PC-3 (cell line): ENCODE measurements at regions not wholly inside any gene's neighbourhood (a gene's known extent, or its start where the extent isn't known, plus 50 kb on each side); places are given as distances from the start of the nearest gene placed in this dataset.

Experiments
- ATAC-seq: fragments of 200-7000 bp; cut with Tn5 transposase; 2 replicates; pipeline ENCODE4 v1.9.1; 2020; ENCODE audit warnings: mild to moderate bottlenecking, moderate library complexity
- BruUV-seq: library from RNA; stranded (reverse); fragments of 400-500 nt; replicated peaks from 2 replicates; lab custom pipeline; 2021; lab: Mats Ljungman, UMichigan
- CTCF ChIA-PET: fragments of 300-600 bp; sonication (Branson Sonifier 250); formaldehyde crosslinking; loops from one replicate; lab custom pipeline; 2022; ENCODE audit warnings: antibody characterized with exemption; lab: Charles Lee
- POLR2A ChIA-PET: fragments of 300-600 bp; sonication (Branson Sonifier 250); formaldehyde crosslinking; loops from one replicate; lab custom pipeline; 2022; ENCODE audit warnings: antibody characterized with exemption; ENCODE audit not compliant: unreplicated experiment; lab: Charles Lee
- DNase-seq: peaks from one replicate; pipeline ENCODE4 v3.0.0-alpha.2; 2015
- H2AFZ ChIP-seq: fragments of 300-600 bp; sonication (generic); 2 replicates; pipeline ENCODE4 v1.6.0; 2016; ENCODE audit warnings: antibody characterized with exemption, low read length
- H3F3A ChIP-seq: fragments of 300-600 bp; sonication (generic); one replicate; pipeline ENCODE4 v1.6.0; 2017; ENCODE audit warnings: antibody characterized with exemption, low read length, control low read depth, mild to moderate bottlenecking; ENCODE audit not compliant: unreplicated experiment
- H3K27ac ChIP-seq: fragments of 300-600 bp; sonication (generic); 2 replicates; pipeline ENCODE4 v1.5.1; 2016; ENCODE audit warnings: mild to moderate bottlenecking, low read length
- H3K27me3 ChIP-seq: fragments of 300-600 bp; sonication (generic); 2 replicates; pipeline ENCODE4 v1.6.1; 2016; ENCODE audit warnings: low read length, mixed read lengths
- H3K36me3 ChIP-seq: fragments of 300-600 bp; sonication (generic); 2 replicates; pipeline ENCODE4 v1.6.1; 2016; ENCODE audit warnings: low read depth, mixed run types, low read length, mixed read lengths
- H3K4me1 ChIP-seq: fragments of 300-600 bp; sonication (generic); 2 replicates; pipeline ENCODE4 v1.5.1; 2016; ENCODE audit warnings: low read length; ENCODE audit not compliant: insufficient read depth
- H3K4me2 ChIP-seq: fragments of 300-600 bp; sonication (generic); 2 replicates; pipeline ENCODE4 v1.6.0; 2016; ENCODE audit warnings: low read length
- H3K4me3 ChIP-seq: fragments of 300-600 bp; sonication (generic); 2 replicates; pipeline ENCODE4 v1.5.1; 2016; ENCODE audit warnings: mild to moderate bottlenecking, low read length, mixed read lengths
- H3K79me2 ChIP-seq: fragments of 300-600 bp; sonication (generic); 2 replicates; pipeline ENCODE4 v1.6.1; 2017; ENCODE audit warnings: low read length, mixed read lengths
- H3K9ac ChIP-seq: fragments of 300-600 bp; sonication (generic); 2 replicates; pipeline ENCODE4 v1.6.0; 2016; ENCODE audit warnings: mild to moderate bottlenecking, low read length
- H3K9me2 ChIP-seq: fragments of 300-600 bp; sonication (generic); replicated peaks from 2 replicates; pipeline ENCODE4 v1.6.1; 2016; ENCODE audit warnings: mixed run types, low read length, mixed read lengths
- H3K9me3 ChIP-seq: fragments of 300-600 bp; sonication (generic); 2 replicates; pipeline ENCODE4 v1.6.1; 2016; ENCODE audit warnings: low read length, mixed read lengths
- H4K20me1 ChIP-seq: fragments of 300-600 bp; sonication (generic); 2 replicates; pipeline ENCODE4 v1.6.1; 2016; ENCODE audit warnings: low read length, mixed read lengths
- CTCF ChIP-seq: fragments of 300-600 bp; sonication (generic); conservative IDR thresholded peaks from 2 replicates; pipeline ENCODE4 v1.5.1; 2017; ENCODE audit warnings: antibody characterized with exemption, low read depth, mild to moderate bottlenecking, low read length
- EZH2 ChIP-seq: fragments of 300-600 bp; sonication (generic); IDR thresholded peaks from one replicate; pipeline ENCODE4 v1.6.1; 2017; ENCODE audit warnings: antibody characterized with exemption, mild to moderate bottlenecking, low read length; ENCODE audit not compliant: unreplicated experiment
- EZH2phosphoT487 ChIP-seq: fragments of 300-600 bp; sonication (generic); IDR thresholded peaks from 2 replicates; pipeline ENCODE4 v1.6.1; 2018; ENCODE audit warnings: mild to moderate bottlenecking, antibody characterized with exemption, low read length, borderline replicate concordance
- intact Hi-C: fragments of 100-400 bp; cut with micrococcal nuclease; formaldehyde crosslinking; loops from 2 replicates; pipeline ENCODE4 v1.9.0; 2023

GRCh38 chr3:154776549-154777225 lies 303.4 kb upstream of the MME start:
- no peaks in the 10 kb centered on the region for H3K4me1 ChIP-seq
- no peak for DNase-seq
- H2AFZ ChIP-seq: no peak overlapping the region
- H3K36me3 ChIP-seq: no peaks in the 10 kb centered on the region
- H3K4me3 ChIP-seq: no peak overlapping the region
- no peaks in the 10 kb centered on the region for H3K9me3 ChIP-seq
- POLR2A ChIA-PET: no interaction called here
- H3K79me2 ChIP-seq: no peaks in the 10 kb centered on the region
- H3F3A ChIP-seq: no peaks in the 10 kb centered on the region
- CTCF ChIA-PET: no interaction called here
- intact Hi-C loops: no loop called here
- H3K4me2 ChIP-seq: no peak overlapping the region
- no TSS peak for BruUV-seq
- H3K9ac ChIP-seq: no peak overlapping the region
- ATAC-seq: no peak
- no peaks in the 10 kb centered on the region for H3K27me3 ChIP-seq
- H4K20me1 ChIP-seq: no peaks in the 10 kb centered on the region
- no peaks in the 10 kb centered on the region; the same call in 1 of the 2 replicates for H3K9me2 ChIP-seq
- H3K27ac ChIP-seq: no peak overlapping the region
- TF ChIP-seq CTCF (no peak), EZH2phosphoT487 (no peak), EZH2 (no peak)

- intact Hi-C loops: no loop called here
- Histone ChIP-seq H2AFZ (no peak overlapping the region), H3K9ac (no peak overlapping the region), H3K9me3 (no peaks in the 10 kb centered on the region), H3K4me3 (no peak overlapping the region), H4K20me1 (no peaks in the 10 kb centered on the region), H3K4me1 (no peaks in the 10 kb centered on the region), H3K27ac (no peak overlapping the region), H3K79me2 (no peaks in the 10 kb centered on the region), H3K27me3 (no peaks in the 10 kb centered on the region), H3F3A (no peaks in the 10 kb centered on the region), H3K36me3 (no peaks in the 10 kb centered on the region), H3K4me2 (no peak overlapping the region), H3K9me2 (no peaks in the 10 kb centered on the region; the same call in 1 of the 2 replicates)
- TF ChIP-seq EZH2phosphoT487: no peak
- TF ChIP-seq EZH2: no peak
- no peak for TF ChIP-seq CTCF
- POLR2A ChIA-PET: no interaction called here
- DNase-seq (no peak), ATAC-seq (no peak)
- CTCF ChIA-PET: no interaction called here
- no TSS peak for BruUV-seq
Measured at GRCh38 chr3:154775821-154776548, 304.1 kb upstream of the MME start.
